ENCODE measurements at regions not wholly inside any gene's neighbourhood (a gene's known extent, or its start where the extent isn't known, plus 50 kb on each side); places are given as distances from the start of the nearest gene placed in this dataset.

DNA sequence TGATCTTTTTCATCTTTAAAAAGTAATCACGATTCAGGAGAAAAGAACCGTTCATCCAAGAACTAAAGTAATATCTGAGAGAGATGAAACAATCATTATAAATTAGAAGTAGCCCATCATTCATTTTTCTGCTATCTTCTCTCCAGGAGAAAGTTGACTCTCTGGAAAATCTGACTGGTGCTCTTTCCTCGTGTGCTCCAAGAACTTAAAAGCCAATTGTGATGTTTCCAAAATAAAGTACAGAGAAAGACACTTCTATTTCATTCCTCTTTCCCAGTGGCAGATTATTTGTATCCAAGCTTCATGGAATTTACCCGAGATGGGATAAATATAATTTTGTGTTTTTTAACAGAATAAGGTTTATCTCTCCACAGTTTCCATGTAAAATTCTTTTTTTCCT is 212.5 kb upstream of the NOCT start:
- DNase-seq: no peak
- ChIA-PET POLR2A (ENCODE audit: unreplicated experiment) (interaction anchor here (0.6 kb wide), 1 partner anchor 123 kb away, joined by 3 read pairs; no protein-coding TSS in a partner anchor), CTCF (interaction anchor here (1.0 kb wide), 1 partner anchor 8 kb away, joined by 3 read pairs; no protein-coding TSS in a partner anchor)
- Histone ChIP-seq H3K4ac (ENCODE audit: low read depth, low read length) (no peak overlapping the region), H3K4me3 (ENCODE audit: insufficient read depth, low read depth, low read length) (no peak overlapping the region), H2BK5ac (ENCODE audit: low read depth, low read length, poor library complexity, severe bottlenecking) (no peak overlapping the region), H3K27me3 (ENCODE audit: control insufficient read depth, insufficient read depth, low read length) (peaks cover 41% of the 10 kb centered on the region), H3K18ac (ENCODE audit: low read depth, low read length) (no peak overlapping the region), H2BK15ac (ENCODE audit: low read depth, low read length) (no peak overlapping the region), H4K91ac (ENCODE audit: insufficient read depth, low read depth, low read length) (no peak overlapping the region), H2BK120ac (ENCODE audit: low read depth, low read length) (no peak overlapping the region), H3K36me3 (ENCODE audit: control insufficient read depth, insufficient read depth, low read length) (no peaks in the 10 kb centered on the region), H3K79me1 (ENCODE audit: low read depth in 1 of 2, low read length in 2 of 2) (no peaks in the 10 kb centered on the region), H2AK9ac (replicated peaks; ENCODE audit: low read depth, low read length, poor library complexity) (no peak overlapping the region), H3K9me3 (ENCODE audit: control insufficient read depth, insufficient read depth, low read length) (no peaks in the 10 kb centered on the region), H3K27ac (ENCODE audit: insufficient read depth, low read length) (no peak overlapping the region), H2BK20ac (ENCODE audit: low read depth, low read length) (no peak overlapping the region), H3K14ac (replicated peaks; ENCODE audit: low read depth, low read length) (no peak overlapping the region), H3K4me1 (ENCODE audit: control insufficient read depth, insufficient read depth, low read length) (no peaks in the 10 kb centered on the region), H3K9ac (ENCODE audit: low read depth, low read length) (no peak overlapping the region), H3K4me2 (ENCODE audit: low read depth, low read length) (no peak overlapping the region), H2AK5ac (ENCODE audit: low read depth, low read length) (no peak overlapping the region), H4K5ac (ENCODE audit: low read depth, low read length) (no peak overlapping the region), H4K20me1 (ENCODE audit: insufficient read depth, low read length) (no peaks in the 10 kb centered on the region), H2AFZ (replicated peaks; ENCODE audit: low read length, poor library complexity) (no peak overlapping the region), H4K8ac (ENCODE audit: low read depth in 2 of 2, low read length in 2 of 2) (no peak overlapping the region), H3K23ac (ENCODE audit: low read depth, low read length) (no peak overlapping the region), H3K9me1 (ENCODE audit: insufficient read depth, low read length) (no peaks in the 10 kb centered on the region), H3K56ac (ENCODE audit: extremely low read depth, insufficient read depth, low read length) (no peak overlapping the region)
- intact Hi-C loops (cut with micrococcal nuclease) (no loop called here), dilution Hi-C loops (cut with HindIII; ENCODE audit: low sequenced_read_pairs, unreplicated experiment) (no loop called here), in situ Hi-C loops (cut with MboI; ENCODE audit: low sequenced_read_pairs) (no loop called here)
- ATAC-seq (ENCODE audit: low read depth): no peak
- WGBS, 2 experiments (ENCODE audit: extremely low coverage in 2 of 2, insufficient read length in 1 of 2): no CpG with 5 or more reads among the region's 4 CpGs
- TF ChIP-seq RAD21 (IDR thresholded peaks at IDR 0.05; ENCODE audit: low read length) (no peak), POLR2A (IDR thresholded peaks at IDR 0.05; ENCODE audit: low read depth, low read length) (no peak), FOS (IDR thresholded peaks at IDR 0.05; ENCODE audit: low read depth, low read length) (no peak), RFX5 (IDR thresholded peaks at IDR 0.05; ENCODE audit: low read depth, low read length) (no peak), MAZ (IDR thresholded peaks at IDR 0.05; ENCODE audit: borderline replicate concordance, low read depth, low read length) (no peak), RCOR1 (IDR thresholded peaks at IDR 0.05; ENCODE audit: insufficient replicate concordance, low read length) (no peak)
- TF ChIP-seq, protein P1, sequence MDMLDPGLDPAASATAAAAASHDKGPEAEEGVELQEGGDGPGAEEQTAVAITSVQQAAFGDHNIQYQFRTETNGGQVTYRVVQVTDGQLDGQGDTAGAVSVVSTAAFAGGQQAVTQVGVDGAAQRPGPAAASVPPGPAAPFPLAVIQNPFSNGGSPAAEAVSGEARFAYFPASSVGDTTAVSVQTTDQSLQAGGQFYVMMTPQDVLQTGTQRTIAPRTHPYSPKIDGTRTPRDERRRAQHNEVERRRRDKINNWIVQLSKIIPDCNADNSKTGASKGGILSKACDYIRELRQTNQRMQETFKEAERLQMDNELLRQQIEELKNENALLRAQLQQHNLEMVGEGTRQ (IDR thresholded peaks at IDR 0.05; ENCODE audit: low read depth, low read length): no peak
- TF ChIP-seq, protein P2, sequence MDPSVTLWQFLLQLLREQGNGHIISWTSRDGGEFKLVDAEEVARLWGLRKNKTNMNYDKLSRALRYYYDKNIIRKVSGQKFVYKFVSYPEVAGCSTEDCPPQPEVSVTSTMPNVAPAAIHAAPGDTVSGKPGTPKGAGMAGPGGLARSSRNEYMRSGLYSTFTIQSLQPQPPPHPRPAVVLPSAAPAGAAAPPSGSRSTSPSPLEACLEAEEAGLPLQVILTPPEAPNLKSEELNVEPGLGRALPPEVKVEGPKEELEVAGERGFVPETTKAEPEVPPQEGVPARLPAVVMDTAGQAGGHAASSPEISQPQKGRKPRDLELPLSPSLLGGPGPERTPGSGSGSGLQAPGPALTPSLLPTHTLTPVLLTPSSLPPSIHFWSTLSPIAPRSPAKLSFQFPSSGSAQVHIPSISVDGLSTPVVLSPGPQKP (IDR thresholded peaks at IDR 0.05; ENCODE audit: borderline replicate concordance, low read depth, low read length): no peak
- BruUV-seq (replicated peaks): no TSS peak
